NCI-H2081 (cell line): ENCODE measurements at regions not wholly inside any gene's neighbourhood (a gene's known extent, or its start where the extent isn't known, plus 50 kb on each side); places are given as distances from the start of the nearest gene placed in this dataset.

ENCODE experiments used
- DNase-seq, 2 experiments: peaks; one replicate each; lab custom pipeline; 2025; lab: John Stamatoyannopoulos, UW

GRCh38 chr4:124321364-124321763, 391.2 kb downstream of the ANKRD50 start:
- peak in 1 of 2 experiments; percentile 59 for DNase-seq

- peak; percentile 46 to 68 for DNase-seq
These were observed 390.1 kb downstream of the ANKRD50 start for GRCh38 chr4:124322234-124323065.

GRCh38 chr4:124325690-124326089, 386.8 kb downstream of the ANKRD50 start:
- no peak for DNase-seq

- no peak for DNase-seq
These were observed 383.4 kb downstream of the ANKRD50 start for GRCh38 chr4:124329134-124329533.

GRCh38 chr4:124330045-124330444, 382.5 kb downstream of the ANKRD50 start:
- no peak for DNase-seq

- no peak for DNase-seq
These were observed 380.8 kb downstream of the ANKRD50 start for GRCh38 chr4:124331781-124332180.

GRCh38 chr4:124333466-124333865, 379.1 kb downstream of the ANKRD50 start:
- DNase-seq, result no peak

GRCh38 chr4:124334119-124334518, 378.4 kb downstream of the ANKRD50 start:
- peak; percentile 24 to 60 for DNase-seq

- no peak for DNase-seq
These were observed 374.7 kb downstream of the ANKRD50 start for GRCh38 chr4:124337874-124338273.

- no peak for DNase-seq
These were observed 368.8 kb downstream of the ANKRD50 start for GRCh38 chr4:124343661-124344171.

- no peak for DNase-seq
These were observed 339.6 kb downstream of the ANKRD50 start for GRCh38 chr4:124372916-124373315.

GRCh38 chr4:124386163-124386562, 326.4 kb downstream of the ANKRD50 start:
- no peak for DNase-seq

GRCh38 chr4:124386648-124387047, 325.9 kb downstream of the ANKRD50 start:
- DNase-seq, result no peak

- DNase-seq, result no peak
These were observed 322.9 kb downstream of the ANKRD50 start for GRCh38 chr4:124389591-124389990.

- no peak for DNase-seq
These were observed 321.7 kb downstream of the ANKRD50 start for GRCh38 chr4:124390861-124391260.

- DNase-seq, result no peak
These were observed 316.2 kb downstream of the ANKRD50 start for GRCh38 chr4:124396333-124396732.

GRCh38 chr4:124401606-124402005, 310.9 kb downstream of the ANKRD50 start:
- no peak for DNase-seq

- no peak for DNase-seq
These were observed 303.5 kb downstream of the ANKRD50 start for GRCh38 chr4:124409044-124409443.

GRCh38 chr4:124414276-124415040, 298.1 kb downstream of the ANKRD50 start:
- no peak for DNase-seq

- no peak for DNase-seq
These were observed 297.4 kb downstream of the ANKRD50 start for GRCh38 chr4:124415146-124415545.

- DNase-seq, result no peak
These were observed 295.2 kb downstream of the ANKRD50 start for GRCh38 chr4:124417371-124417770.

GRCh38 chr4:124420166-124420695, 292.3 kb downstream of the ANKRD50 start:
- no peak for DNase-seq

- DNase-seq, result no peak
These were observed 289.4 kb downstream of the ANKRD50 start for GRCh38 chr4:124423160-124423559.
